H9 (cell line): ENCODE measurements at regions not wholly inside any gene's neighbourhood (a gene's known extent, or its start where the extent isn't known, plus 50 kb on each side); places are given as distances from the start of the nearest gene placed in this dataset.
"Not testable (repeated sequence)": the region's sequence is repeated elsewhere in the genome, so short reads cannot be mapped to it uniquely, and the experiment has no call there.

Experiments used
- DNase-seq: peaks from one replicate; pipeline ENCODE4 v3.0.0-alpha.2; 2017
- H2AFZ ChIP-seq: one replicate; pipeline ENCODE4 v1.6.1; 2013; ENCODE audit warnings: mild to moderate bottlenecking, low read length, control low read depth, moderate library complexity
- H2AK5ac ChIP-seq: 2 replicates; pipeline ENCODE4 v1.6.1; 2013; ENCODE audit warnings: low read length, control low read depth, mixed read lengths; ENCODE audit not compliant: insufficient read length
- H2BK120ac ChIP-seq: one replicate; pipeline ENCODE4 v1.6.1; 2013; ENCODE audit warnings: low read depth, mild to moderate bottlenecking, low read length, control low read depth, inconsistent platforms; ENCODE audit not compliant: poor library complexity, severe bottlenecking
- H2BK12ac ChIP-seq: 2 replicates; pipeline ENCODE4 v1.6.1; 2013; ENCODE audit warnings: low read length, control low read depth, mixed read lengths, low read depth; ENCODE audit not compliant: insufficient read length
- H2BK15ac ChIP-seq: 2 replicates; pipeline ENCODE4 v1.6.1; 2013; ENCODE audit warnings: low read depth, low read length, control low read depth
- H2BK20ac ChIP-seq: one replicate; pipeline ENCODE4 v1.6.1; 2013; ENCODE audit warnings: low read depth, mild to moderate bottlenecking, low read length, control low read depth, inconsistent platforms; ENCODE audit not compliant: poor library complexity, severe bottlenecking
- H2BK5ac ChIP-seq: 2 replicates; pipeline ENCODE4 v1.6.1; 2013; ENCODE audit warnings: low read length, control low read depth, mixed read lengths; ENCODE audit not compliant: insufficient read length
- H3K14ac ChIP-seq: 2 replicates; pipeline ENCODE4 v1.6.1; 2013; ENCODE audit warnings: low read length, control low read depth; ENCODE audit not compliant: insufficient read depth
- H3K18ac ChIP-seq: 2 replicates; pipeline ENCODE4 v1.6.1; 2013; ENCODE audit warnings: low read depth, mild to moderate bottlenecking, mixed read lengths, low read length, control low read depth; ENCODE audit not compliant: insufficient read length
- H3K23ac ChIP-seq: 2 replicates; pipeline ENCODE4 v1.6.1; 2013; ENCODE audit warnings: low read length, control low read depth, mixed read lengths, low read depth; ENCODE audit not compliant: insufficient read length
- H3K23me2 ChIP-seq: 2 replicates; pipeline ENCODE4 v1.6.1; 2013; ENCODE audit warnings: low read depth, mild to moderate bottlenecking, mixed read lengths, low read length, control low read depth; ENCODE audit not compliant: insufficient read length, poor library complexity, severe bottlenecking
- H3K27ac ChIP-seq: 2 replicates; pipeline ENCODE4 v1.5.1; 2013; ENCODE audit warnings: low read length, control low read depth, mixed read lengths, low read depth; ENCODE audit not compliant: insufficient read length
- H3K27me3 ChIP-seq: 2 replicates; pipeline ENCODE4 v1.6.1; 2013; ENCODE audit warnings: low read length, control low read depth, inconsistent platforms; ENCODE audit not compliant: insufficient read depth
- H3K4ac ChIP-seq: 2 replicates; pipeline ENCODE4 v1.6.1; 2013; ENCODE audit warnings: low read depth, mild to moderate bottlenecking, control low read depth, inconsistent platforms, low read length, moderate library complexity
- H3K4me1 ChIP-seq: 2 replicates; pipeline ENCODE4 v1.6.1; 2013; ENCODE audit warnings: low read length, control low read depth, inconsistent platforms; ENCODE audit not compliant: insufficient read depth
- H3K4me2 ChIP-seq: 2 replicates; pipeline ENCODE4 v1.6.1; 2013; ENCODE audit warnings: low read length, control low read depth, mixed read lengths; ENCODE audit not compliant: insufficient read length, insufficient read depth
- H3K56ac ChIP-seq: 2 replicates; pipeline ENCODE4 v1.6.1; 2013; ENCODE audit warnings: low read depth, mild to moderate bottlenecking, mixed read lengths, low read length, control low read depth; ENCODE audit not compliant: insufficient read length
- H3K79me1 ChIP-seq: 2 replicates; pipeline ENCODE4 v1.6.1; 2013; ENCODE audit warnings: low read depth, mild to moderate bottlenecking, moderate library complexity, low read length, control low read depth, inconsistent platforms; ENCODE audit not compliant: insufficient read depth, poor library complexity, severe bottlenecking
- H3K79me2 ChIP-seq: 2 replicates; pipeline ENCODE4 v1.6.1; 2013; ENCODE audit warnings: low read length, control low read depth, inconsistent platforms; ENCODE audit not compliant: insufficient read depth
- H3K9ac ChIP-seq: 2 replicates; pipeline ENCODE4 v1.6.1; 2013; ENCODE audit warnings: low read length, control low read depth, mixed read lengths; ENCODE audit not compliant: insufficient read length; ENCODE audit errors: extremely low read depth
- H3K9me3 ChIP-seq: one replicate; pipeline ENCODE4 v1.6.1; 2013; ENCODE audit warnings: low read depth, low read length, inconsistent platforms; ENCODE audit not compliant: control insufficient read depth
- H3T11ph ChIP-seq: one replicate; pipeline ENCODE4 v1.6.1; 2013; ENCODE audit warnings: mild to moderate bottlenecking, low read length, control low read depth, inconsistent platforms
- H4K20me1 ChIP-seq: one replicate; pipeline ENCODE4 v1.6.1; 2013; ENCODE audit not compliant: control insufficient read depth, insufficient read length, insufficient read depth
- H4K5ac ChIP-seq: 2 replicates; pipeline ENCODE4 v1.6.1; 2013; ENCODE audit warnings: low read depth, mild to moderate bottlenecking, mixed read lengths, low read length, control low read depth; ENCODE audit not compliant: insufficient read length
- H4K8ac ChIP-seq: replicated peaks from 2 replicates; pipeline ENCODE4 v1.6.1; 2013; ENCODE audit warnings: low read length, control low read depth, mixed read lengths, low read depth; ENCODE audit not compliant: insufficient read length
- H4K91ac ChIP-seq: 2 replicates; pipeline ENCODE4 v1.6.1; 2013; ENCODE audit warnings: low read depth, mild to moderate bottlenecking, moderate library complexity, mixed read lengths, low read length, control low read depth; ENCODE audit not compliant: insufficient read length
- H3K27ac Mint-ChIP-seq, 3 experiments: 2 replicates in 2 of 3; 3 replicates in 1 of 3; pipeline ENCODE4 v1.8.0; 2020 to 2021; ENCODE audit warnings: mixed read lengths in 3 of 3, mild to moderate bottlenecking in 1 of 3, moderate library complexity in 1 of 3
- H3K27me3 Mint-ChIP-seq: 2 replicates; pipeline ENCODE4 v1.8.0; 2021; ENCODE audit warnings: low read depth, mild to moderate bottlenecking, moderate library complexity, mixed read lengths
- H3K36me3 Mint-ChIP-seq, 3 experiments: 2 replicates in 2 of 3; 3 replicates in 1 of 3; pipeline ENCODE4 v1.8.0; 2020 to 2021; ENCODE audit warnings: low read depth in 3 of 3, mixed read lengths in 3 of 3; ENCODE audit not compliant: insufficient read depth in 1 of 3
- H3K4me1 Mint-ChIP-seq, 2 experiments: 2 replicates each; pipeline ENCODE4 v1.8.0; 2020; ENCODE audit warnings: mixed read lengths in 2 of 2
- H3K4me3 Mint-ChIP-seq, 2 experiments: 2 replicates in 1 of 2; 3 replicates in 1 of 2; pipeline ENCODE4 v1.8.0; 2020 to 2021; ENCODE audit warnings: mild to moderate bottlenecking in 2 of 2, mixed read lengths in 2 of 2, moderate library complexity in 1 of 2
- H3K9me3 Mint-ChIP-seq, 2 experiments: 2 replicates in 1 of 2; 3 replicates in 1 of 2; pipeline ENCODE4 v1.8.0; 2020; ENCODE audit warnings: mild to moderate bottlenecking in 2 of 2, mixed read lengths in 2 of 2, moderate library complexity in 1 of 2
- WGBS: extraction: QIAGEN DNeasy Blood & Tissue Kit; methylation state at CpG from one replicate; pipeline ENCODE4 v1.1.7; 2013; ENCODE audit warnings: missing lambda C conversion rate, low lambda C conversion rate, mixed read lengths; ENCODE audit not compliant: insufficient read length; ENCODE audit errors: extremely low coverage; 5-methylcytosine and 5-hydroxymethylcytosine counted together
- TF ChIP-seq, protein P1 (sequence below): fragments of 200-600 bp; sonication (generic); conservative IDR thresholded peaks from 3 replicates; pipeline ENCODE4 v1.8.0; 2021; ENCODE audit warnings: antibody characterized with exemption, mild to moderate bottlenecking

DNA sequence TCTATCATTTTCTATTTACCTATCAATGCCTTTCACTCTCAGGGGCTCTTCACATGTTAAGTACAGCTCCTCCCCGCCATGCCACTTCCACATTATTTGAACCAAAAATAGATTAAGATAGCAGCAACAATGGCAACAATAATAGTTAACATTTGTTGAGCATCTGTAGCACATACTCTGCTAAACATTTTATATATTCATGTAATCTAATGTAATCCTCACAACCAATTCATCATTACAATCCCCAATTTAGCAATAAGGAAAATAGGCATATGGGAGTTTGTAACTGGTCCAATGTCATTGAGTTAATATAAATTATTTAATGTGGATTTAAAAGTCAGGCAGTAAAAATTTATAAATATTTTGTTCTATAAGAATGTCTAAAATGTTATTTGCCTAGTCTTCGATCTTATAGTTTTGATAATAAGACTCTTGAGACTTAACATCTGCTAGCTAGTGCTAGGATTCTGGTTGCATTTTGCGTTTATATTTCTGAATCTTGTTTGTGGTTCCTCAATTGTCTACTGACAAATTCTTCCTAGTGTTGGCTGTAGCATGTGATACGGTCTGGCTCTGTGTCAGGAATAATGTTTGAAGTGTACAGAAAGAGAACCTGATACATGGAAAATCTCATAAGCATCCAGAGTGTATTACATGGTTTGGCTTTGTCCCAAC lies 621.5 kb upstream of the LUZP2 start:
- H3K9me3 ChIP-seq, result no peaks in the 10 kb centered on the region
- H3K79me2 ChIP-seq, result no peaks in the 10 kb centered on the region
- no peak overlapping the region for H2BK5ac ChIP-seq
- no peak overlapping the region for H2AK5ac ChIP-seq
- no peaks in the 10 kb centered on the region; a peak in 1 of 7 replicates for H3K36me3 Mint-ChIP-seq
- no peaks in the 10 kb centered on the region for H3K27me3 ChIP-seq
- no peak overlapping the region for H4K5ac ChIP-seq
- H3K18ac ChIP-seq, result no peak overlapping the region
- no peaks in the 10 kb centered on the region for H3K23me2 ChIP-seq
- H2AFZ ChIP-seq, result no peak overlapping the region
- no peaks in the 10 kb centered on the region for H3K4me1 ChIP-seq
- no peak overlapping the region for H2BK15ac ChIP-seq
- no peak overlapping the region for H3K4ac ChIP-seq
- no peak overlapping the region for H3T11ph ChIP-seq
- H3K27ac Mint-ChIP-seq, result no peak overlapping the region
- DNase-seq, result no peak
- no peak overlapping the region for H3K56ac ChIP-seq
- no peaks in the 10 kb centered on the region; a peak in 4 of 5 replicates for H3K9me3 Mint-ChIP-seq
- no peak overlapping the region for H3K9ac ChIP-seq
- no peak overlapping the region for H3K14ac ChIP-seq
- no peak overlapping the region for H2BK12ac ChIP-seq
- TF ChIP-seq, protein P1, sequence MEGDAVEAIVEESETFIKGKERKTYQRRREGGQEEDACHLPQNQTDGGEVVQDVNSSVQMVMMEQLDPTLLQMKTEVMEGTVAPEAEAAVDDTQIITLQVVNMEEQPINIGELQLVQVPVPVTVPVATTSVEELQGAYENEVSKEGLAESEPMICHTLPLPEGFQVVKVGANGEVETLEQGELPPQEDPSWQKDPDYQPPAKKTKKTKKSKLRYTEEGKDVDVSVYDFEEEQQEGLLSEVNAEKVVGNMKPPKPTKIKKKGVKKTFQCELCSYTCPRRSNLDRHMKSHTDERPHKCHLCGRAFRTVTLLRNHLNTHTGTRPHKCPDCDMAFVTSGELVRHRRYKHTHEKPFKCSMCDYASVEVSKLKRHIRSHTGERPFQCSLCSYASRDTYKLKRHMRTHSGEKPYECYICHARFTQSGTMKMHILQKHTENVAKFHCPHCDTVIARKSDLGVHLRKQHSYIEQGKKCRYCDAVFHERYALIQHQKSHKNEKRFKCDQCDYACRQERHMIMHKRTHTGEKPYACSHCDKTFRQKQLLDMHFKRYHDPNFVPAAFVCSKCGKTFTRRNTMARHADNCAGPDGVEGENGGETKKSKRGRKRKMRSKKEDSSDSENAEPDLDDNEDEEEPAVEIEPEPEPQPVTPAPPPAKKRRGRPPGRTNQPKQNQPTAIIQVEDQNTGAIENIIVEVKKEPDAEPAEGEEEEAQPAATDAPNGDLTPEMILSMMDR, result no peak
- H4K91ac ChIP-seq, result no peak overlapping the region
- H3K79me1 ChIP-seq, result no peaks in the 10 kb centered on the region
- H2BK120ac ChIP-seq, result no peak overlapping the region
- H3K27ac ChIP-seq, result no peak overlapping the region
- WGBS, result no CpG with 5 or more reads among the region's 4 CpGs
- no peak overlapping the region for H3K4me3 Mint-ChIP-seq
- H3K4me2 ChIP-seq, result no peak overlapping the region
- H3K23ac ChIP-seq, result no peak overlapping the region
- H2BK20ac ChIP-seq, result no peak overlapping the region
- no peaks in the 10 kb centered on the region for H3K27me3 Mint-ChIP-seq
- no peaks in the 10 kb centered on the region for H4K20me1 ChIP-seq
- peaks cover 10 to 12% of the 10 kb centered on the region in 2 experiments for H3K4me1 Mint-ChIP-seq
- H4K8ac ChIP-seq, result no peak overlapping the region

- H3K18ac ChIP-seq, H3K79me2 ChIP-seq, H3K4me3 Mint-ChIP-seq, H2BK15ac ChIP-seq, H3K4ac ChIP-seq, H2BK120ac ChIP-seq, H4K20me1 ChIP-seq, H3K27me3 ChIP-seq, H3K27ac ChIP-seq, DNase-seq, H2BK12ac ChIP-seq, H2AK5ac ChIP-seq, H4K91ac ChIP-seq, H3T11ph ChIP-seq, H3K23ac ChIP-seq, H2BK20ac ChIP-seq, H3K9ac ChIP-seq, H3K36me3 Mint-ChIP-seq, H3K56ac ChIP-seq, H3K27me3 Mint-ChIP-seq, H3K23me2 ChIP-seq, H3K79me1 ChIP-seq, H3K27ac Mint-ChIP-seq, H3K4me1 Mint-ChIP-seq, H3K14ac ChIP-seq, H3K9me3 ChIP-seq, H4K5ac ChIP-seq, H2AFZ ChIP-seq, H3K9me3 Mint-ChIP-seq, H2BK5ac ChIP-seq, H3K4me2 ChIP-seq, H3K4me1 ChIP-seq, H4K8ac ChIP-seq: not testable (repeated sequence)
- no CpG with 5 or more reads among the region's 26 CpGs for WGBS
These were observed 613.3 kb upstream of the LUZP2 start for GRCh38 chr11:23883426-23884048.
